ENCODE measurements at regions not wholly inside any gene's neighbourhood (a gene's known extent, or its start where the extent isn't known, plus 50 kb on each side); places are given as distances from the start of the nearest gene placed in this dataset.

DNA sequence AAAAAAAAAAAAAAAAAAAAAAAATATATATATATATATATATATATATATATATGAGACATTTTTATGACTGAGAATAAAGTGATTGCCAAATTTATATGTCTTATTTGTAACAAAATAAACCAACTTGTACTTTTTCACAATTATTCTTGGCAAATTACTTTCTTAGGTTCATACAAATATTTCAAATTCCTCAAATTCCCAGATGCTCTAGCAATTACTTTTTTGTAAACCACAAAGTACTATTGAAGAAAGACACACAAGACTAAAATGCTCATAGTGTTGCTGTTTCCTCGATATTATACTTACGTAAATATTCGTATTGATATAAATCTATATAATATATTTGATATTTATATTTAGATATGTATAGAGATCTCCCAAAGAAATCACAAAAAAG lies 390.0 kb downstream of the FAT4 start:
- TF ChIP-seq CTCF (IDR thresholded peaks at IDR 0.05 in 4 of 5, conservative IDR thresholded peaks at IDR 0.05 in 1 of 5) (no peak), POLR2A (IDR thresholded peaks at IDR 0.05) (no peak)
